Fibroblast of lung (primary cell): ENCODE measurements at regions not wholly inside any gene's neighbourhood (a gene's known extent, or its start where the extent isn't known, plus 50 kb on each side); places are given as distances from the start of the nearest gene placed in this dataset.

Source experiments
- DNase-seq, 2 donors: peaks; one replicate each; pipeline versions ENCODE4 v3.0.0 to v3.0.0-alpha.2; 2010; ENCODE audit warnings: low read depth in 2 of 2
- H2AFZ ChIP-seq: 2 replicates; pipeline ENCODE4 v1.5.1; 2012; ENCODE audit warnings: low read length, control low read depth, inconsistent platforms
- H3K27ac ChIP-seq: 2 replicates; pipeline ENCODE4 v1.5.1; 2011; ENCODE audit warnings: low read length, control low read depth; ENCODE audit not compliant: insufficient read depth
- H3K27me3 ChIP-seq: 2 replicates; pipeline ENCODE4 v1.5.1; 2011; ENCODE audit warnings: mild to moderate bottlenecking, low read length; ENCODE audit not compliant: control insufficient read depth, insufficient read depth
- H3K36me3 ChIP-seq: 2 replicates; pipeline ENCODE4 v1.5.1; 2011; ENCODE audit warnings: low read length; ENCODE audit not compliant: control insufficient read depth, insufficient read depth
- H3K4me1 ChIP-seq: 2 replicates; pipeline ENCODE4 v1.5.1; 2011; ENCODE audit warnings: low read length; ENCODE audit not compliant: control insufficient read depth, insufficient read depth; ENCODE audit errors: extremely low read depth
- H3K4me2 ChIP-seq: 2 replicates; pipeline ENCODE4 v1.5.1; 2011; ENCODE audit warnings: low read length, control low read depth; ENCODE audit not compliant: insufficient read depth; ENCODE audit errors: extremely low read depth
- H3K4me3 ChIP-seq, 4 experiments: fragments of 200-600 bp in 1 of 4; sonication (generic) in 1 of 4; replicated peaks in 1 of 4; 2 replicates each; pipeline ENCODE4 v1.5.1; 2011 to 2016; ENCODE audit warnings: low read length in 4 of 4, low read depth in 3 of 4, mild to moderate bottlenecking in 3 of 4, control low read depth in 2 of 4, inconsistent platforms in 1 of 4, mixed read lengths in 1 of 4; ENCODE audit not compliant: insufficient read depth in 1 of 4; ENCODE audit errors: control extremely low read depth in 1 of 4
- H3K79me2 ChIP-seq: 2 replicates; pipeline ENCODE4 v1.5.1; 2012; ENCODE audit warnings: mild to moderate bottlenecking, low read length, inconsistent platforms; ENCODE audit not compliant: control insufficient read depth, insufficient read depth
- H3K9ac ChIP-seq: 2 replicates; pipeline ENCODE4 v1.5.1; 2011; ENCODE audit warnings: mild to moderate bottlenecking, low read length, control low read depth; ENCODE audit not compliant: insufficient read depth
- H3K9me3 ChIP-seq: 2 replicates; pipeline ENCODE4 v1.5.1; 2012; ENCODE audit warnings: low read depth, low read length; ENCODE audit not compliant: control insufficient read depth, insufficient read depth
- H4K20me1 ChIP-seq: 2 replicates; pipeline ENCODE4 v1.5.1; 2011; ENCODE audit warnings: low read length; ENCODE audit not compliant: control insufficient read depth, insufficient read depth; ENCODE audit errors: extremely low read depth
- CTCF ChIP-seq, 2 donors: IDR thresholded peaks in 1 of 2; conservative IDR thresholded peaks in 1 of 2; 1 replicate in 1 of 2; 2 replicates in 1 of 2; pipeline ENCODE4 v1.5.1; 2011 to 2012; ENCODE audit warnings: low read length in 2 of 2, control low read depth in 1 of 2, inconsistent platforms in 1 of 2, low read depth in 1 of 2, mild to moderate bottlenecking in 1 of 2
- EZH2 ChIP-seq: IDR thresholded peaks from 2 replicates; pipeline ENCODE4 v1.5.1; 2012; ENCODE audit warnings: low read length, control low read depth, mild to moderate bottlenecking; ENCODE audit errors: missing control alignments

DNA sequence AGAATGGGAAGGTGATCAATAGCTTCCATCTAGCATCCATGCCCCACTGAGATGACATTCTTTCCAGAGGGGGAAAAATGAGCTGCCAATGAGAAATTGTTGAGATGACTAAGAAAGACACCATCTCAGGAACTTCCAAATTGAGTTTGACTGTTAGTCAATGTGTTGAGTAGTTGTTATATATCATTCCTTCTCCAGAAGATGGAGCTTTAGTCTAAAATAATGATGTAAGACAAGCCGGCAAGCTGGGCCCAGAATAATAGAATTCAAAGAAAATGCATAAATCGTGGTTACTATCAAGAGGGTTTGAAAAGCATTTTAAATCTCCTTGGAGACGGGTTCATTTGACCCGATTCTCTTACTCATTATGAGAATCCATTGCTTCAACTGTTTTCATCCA, 71.0 kb upstream of the ATF7IP2 start:
- no peaks in the 10 kb centered on the region for H3K9me3 ChIP-seq
- H3K9ac ChIP-seq, result no peak overlapping the region
- TF ChIP-seq CTCF (conservative IDR thresholded peaks at IDR 0.05 in 1 of 2, IDR thresholded peaks at IDR 0.05 in 1 of 2; ENCODE audit: low read depth in 1 of 2, low read length in 2 of 2) (no peak), EZH2 (no peak)
- no peak overlapping the region for H3K4me2 ChIP-seq
- no peaks in the 10 kb centered on the region for H3K79me2 ChIP-seq
- DNase-seq, result peak in 1 of 2 donors; percentile 54
- H3K4me3 ChIP-seq, result no peak overlapping the region
- no peaks in the 10 kb centered on the region for H4K20me1 ChIP-seq
- H3K4me1 ChIP-seq, result no peaks in the 10 kb centered on the region
- H2AFZ ChIP-seq, result no peak overlapping the region
- H3K27me3 ChIP-seq, result no peaks in the 10 kb centered on the region
- no peaks in the 10 kb centered on the region for H3K36me3 ChIP-seq
- no peak overlapping the region for H3K27ac ChIP-seq

- no peaks in the 10 kb centered on the region for H4K20me1 ChIP-seq
- TF ChIP-seq CTCF (conservative IDR thresholded peaks at IDR 0.05 in 1 of 2, IDR thresholded peaks at IDR 0.05 in 1 of 2; ENCODE audit: low read depth in 1 of 2, low read length in 2 of 2) (no peak), EZH2 (no peak)
- H3K4me2 ChIP-seq, result no peak overlapping the region
- no peaks in the 10 kb centered on the region for H3K36me3 ChIP-seq
- H3K79me2 ChIP-seq, result no peaks in the 10 kb centered on the region
- H3K4me1 ChIP-seq, result no peaks in the 10 kb centered on the region
- H3K27ac ChIP-seq, result no peak overlapping the region
- DNase-seq, result no peak
- H2AFZ ChIP-seq, result no peak overlapping the region
- H3K9me3 ChIP-seq, result no peaks in the 10 kb centered on the region
- H3K27me3 ChIP-seq, result no peaks in the 10 kb centered on the region
- no peak overlapping the region for H3K4me3 ChIP-seq
- H3K9ac ChIP-seq, result no peak overlapping the region
Observed at GRCh38 chr16:10317425-10318001, 68.3 kb upstream of the ATF7IP2 start.

GRCh38 chr16:10318798-10319500, 66.9 kb upstream of the ATF7IP2 start:
- Histone ChIP-seq H3K4me2 (no peak overlapping the region), H3K27ac (no peak overlapping the region), H3K9me3 (no peaks in the 10 kb centered on the region), H3K79me2 (no peaks in the 10 kb centered on the region), H3K4me1 (no peaks in the 10 kb centered on the region), H3K9ac (no peak overlapping the region), H3K27me3 (no peaks in the 10 kb centered on the region), H2AFZ (no peak overlapping the region), H3K4me3 (no peak overlapping the region), H3K36me3 (no peaks in the 10 kb centered on the region), H4K20me1 (no peaks in the 10 kb centered on the region)
- TF ChIP-seq CTCF (conservative IDR thresholded peaks at IDR 0.05 in 1 of 2, IDR thresholded peaks at IDR 0.05 in 1 of 2; ENCODE audit: low read depth in 1 of 2, low read length in 2 of 2) (no peak), EZH2 (no peak)
- no peak for DNase-seq
